ENCODE measurements at regions not wholly inside any gene's neighbourhood (a gene's known extent, or its start where the extent isn't known, plus 50 kb on each side); places are given as distances from the start of the nearest gene placed in this dataset.

- Histone ChIP-seq H3K14ac (replicated peaks; ENCODE audit: low read depth, low read length) (no peak overlapping the region), H3K9ac (ENCODE audit: low read depth, low read length) (no peak overlapping the region), H2AK9ac (replicated peaks; ENCODE audit: low read depth, low read length, poor library complexity) (no peak overlapping the region), H4K91ac (ENCODE audit: insufficient read depth, low read depth, low read length) (no peak overlapping the region), H2BK15ac (ENCODE audit: low read depth, low read length) (no peak overlapping the region), H3K4me3 (ENCODE audit: insufficient read depth, low read depth, low read length) (no peak overlapping the region), H3K9me1 (ENCODE audit: insufficient read depth, low read length) (no peaks in the 10 kb centered on the region; the same call in 1 of the 2 replicates), H3K9me3 (ENCODE audit: control insufficient read depth, insufficient read depth, low read length) (no peaks in the 10 kb centered on the region), H3K4me1 (ENCODE audit: control insufficient read depth, insufficient read depth, low read length) (peaks cover 3% of the 10 kb centered on the region; the same call in 1 of the 2 replicates), H2BK20ac (ENCODE audit: low read depth, low read length) (no peak overlapping the region), H2AFZ (replicated peaks; ENCODE audit: low read length, poor library complexity) (no peak overlapping the region), H3K4ac (ENCODE audit: low read depth, low read length) (no peak overlapping the region), H3K36me3 (ENCODE audit: control insufficient read depth, insufficient read depth, low read length) (no peaks in the 10 kb centered on the region), H3K27ac (ENCODE audit: insufficient read depth, low read length) (no peak overlapping the region), H4K8ac (ENCODE audit: low read depth in 2 of 2, low read length in 2 of 2) (no peak overlapping the region), H3K18ac (ENCODE audit: low read depth, low read length) (no peak overlapping the region), H3K27me3 (ENCODE audit: control insufficient read depth, insufficient read depth, low read length) (no peaks in the 10 kb centered on the region), H2BK5ac (ENCODE audit: low read depth, low read length, poor library complexity, severe bottlenecking) (no peak overlapping the region), H4K20me1 (ENCODE audit: insufficient read depth, low read length) (no peaks in the 10 kb centered on the region), H3K79me1 (ENCODE audit: low read depth in 1 of 2, low read length in 2 of 2) (0 out of 4 replicates have a peak, but pooled peaks cover 0 to 3% of the 10 kb centered on the region in 2 experiments), H2AK5ac (ENCODE audit: low read depth, low read length) (no peak overlapping the region), H2BK120ac (ENCODE audit: low read depth, low read length) (no peak overlapping the region), H3K23ac (ENCODE audit: low read depth, low read length) (no peak overlapping the region), H4K5ac (ENCODE audit: low read depth, low read length) (no peak overlapping the region), H3K4me2 (ENCODE audit: low read depth, low read length) (no peak overlapping the region), H3K56ac (ENCODE audit: extremely low read depth, insufficient read depth, low read length) (no peak overlapping the region)
- DNase-seq (no peak), ATAC-seq (ENCODE audit: low read depth) (no peak)
- ChIA-PET POLR2A (ENCODE audit: unreplicated experiment) (no interaction called here), CTCF (no interaction called here)
- dilution Hi-C loops (cut with HindIII; ENCODE audit: low sequenced_read_pairs, unreplicated experiment), result no loop called here
- no peak for TF ChIP-seq CEBPB (IDR thresholded peaks at IDR 0.05; ENCODE audit: low read depth, low read length)
- TF ChIP-seq RCOR1 (IDR thresholded peaks at IDR 0.05; ENCODE audit: insufficient replicate concordance, low read length), result no peak
- intact Hi-C loops (cut with micrococcal nuclease), result no loop called here
- WGBS, 2 experiments (ENCODE audit: extremely low coverage in 2 of 2, insufficient read length in 1 of 2), result 92% methylated on average over 2 of the region's 3 CpGs; no CpG with 5 or more reads in 1 of the 2 experiments
- in situ Hi-C loops (cut with MboI; ENCODE audit: low sequenced_read_pairs), result loop anchor here (25.0 kb wide), 1 partner anchor 725 kb away; no protein-coding TSS in a partner anchor
- BruUV-seq (replicated peaks), result no TSS peak
These were observed 212.6 kb downstream of the TTC8 start for GRCh38 chr14:89037065-89037464.

Data from IMR-90 (cell line).